GM19240 (cell line): ENCODE measurements at regions not wholly inside any gene's neighbourhood (a gene's known extent, or its start where the extent isn't known, plus 50 kb on each side); places are given as distances from the start of the nearest gene placed in this dataset.

Experiments used
- DNase-seq: peaks from one replicate; pipeline ENCODE4 v3.0.0; 2011; ENCODE audit warnings: low spot score; ENCODE audit not compliant: insufficient read length

- DNase-seq, result no peak
Observed at GRCh38 chr11:32265911-32266310, 169.4 kb downstream of the WT1 start.

GRCh38 chr11:32266601-32267000 is 168.7 kb downstream of the WT1 start:
- no peak for DNase-seq

- DNase-seq, result no peak
Observed at GRCh38 chr11:32267679-32268187, 167.6 kb downstream of the WT1 start.

- no peak for DNase-seq
Observed at GRCh38 chr11:32273931-32274330, 161.4 kb downstream of the WT1 start.

- no peak for DNase-seq
Observed at GRCh38 chr11:32279672-32280071, 155.7 kb downstream of the WT1 start.

GRCh38 chr11:32280339-32280738 is 155.0 kb downstream of the WT1 start:
- no peak for DNase-seq

GRCh38 chr11:32288276-32288675 is 147.1 kb downstream of the WT1 start:
- DNase-seq, result no peak

- DNase-seq, result no peak
Observed at GRCh38 chr11:32289701-32290100, 145.6 kb downstream of the WT1 start.

- DNase-seq, result no peak
Observed at GRCh38 chr11:32290783-32291182, 144.6 kb downstream of the WT1 start.

- no peak for DNase-seq
Observed at GRCh38 chr11:32297611-32298011, 137.7 kb downstream of the WT1 start.

GRCh38 chr11:32302826-32303225 is 132.5 kb downstream of the WT1 start:
- DNase-seq, result no peak

GRCh38 chr11:32304521-32304920 is 130.8 kb downstream of the WT1 start:
- no peak for DNase-seq

- DNase-seq, result no peak
Observed at GRCh38 chr11:32305460-32305859, 129.9 kb downstream of the WT1 start.

- DNase-seq, result no peak
Observed at GRCh38 chr11:32307471-32307870, 127.9 kb downstream of the WT1 start.

- no peak for DNase-seq
Observed at GRCh38 chr11:32307913-32308312, 127.4 kb downstream of the WT1 start.

- DNase-seq, result no peak
Observed at GRCh38 chr11:32309530-32310213, 125.7 kb downstream of the WT1 start.

- no peak for DNase-seq
Observed at GRCh38 chr11:32310214-32310601, 125.1 kb downstream of the WT1 start.

GRCh38 chr11:32311346-32312065 is 123.8 kb downstream of the WT1 start:
- DNase-seq, result no peak

GRCh38 chr11:32312206-32312817 is 123.0 kb downstream of the WT1 start:
- no peak for DNase-seq

- no peak for DNase-seq
Observed at GRCh38 chr11:32312865-32313403, 122.4 kb downstream of the WT1 start.

GRCh38 chr11:32313477-32313876 is 121.9 kb downstream of the WT1 start:
- DNase-seq, result no peak

- DNase-seq, result no peak
Observed at GRCh38 chr11:32315121-32315520, 120.2 kb downstream of the WT1 start.
